GM12873 (cell line): ENCODE measurements at regions not wholly inside any gene's neighbourhood (a gene's known extent, or its start where the extent isn't known, plus 50 kb on each side); places are given as distances from the start of the nearest gene placed in this dataset.

ENCODE experiments used
- TF ChIP-seq, protein P1 (sequence below): IDR thresholded peaks from 2 replicates; pipeline ENCODE4 v1.5.1; 2012; ENCODE audit warnings: low read depth, mild to moderate bottlenecking, moderate library complexity, low read length, control low read depth; ENCODE audit not compliant: insufficient read depth; ENCODE audit errors: missing control alignments

DNA sequence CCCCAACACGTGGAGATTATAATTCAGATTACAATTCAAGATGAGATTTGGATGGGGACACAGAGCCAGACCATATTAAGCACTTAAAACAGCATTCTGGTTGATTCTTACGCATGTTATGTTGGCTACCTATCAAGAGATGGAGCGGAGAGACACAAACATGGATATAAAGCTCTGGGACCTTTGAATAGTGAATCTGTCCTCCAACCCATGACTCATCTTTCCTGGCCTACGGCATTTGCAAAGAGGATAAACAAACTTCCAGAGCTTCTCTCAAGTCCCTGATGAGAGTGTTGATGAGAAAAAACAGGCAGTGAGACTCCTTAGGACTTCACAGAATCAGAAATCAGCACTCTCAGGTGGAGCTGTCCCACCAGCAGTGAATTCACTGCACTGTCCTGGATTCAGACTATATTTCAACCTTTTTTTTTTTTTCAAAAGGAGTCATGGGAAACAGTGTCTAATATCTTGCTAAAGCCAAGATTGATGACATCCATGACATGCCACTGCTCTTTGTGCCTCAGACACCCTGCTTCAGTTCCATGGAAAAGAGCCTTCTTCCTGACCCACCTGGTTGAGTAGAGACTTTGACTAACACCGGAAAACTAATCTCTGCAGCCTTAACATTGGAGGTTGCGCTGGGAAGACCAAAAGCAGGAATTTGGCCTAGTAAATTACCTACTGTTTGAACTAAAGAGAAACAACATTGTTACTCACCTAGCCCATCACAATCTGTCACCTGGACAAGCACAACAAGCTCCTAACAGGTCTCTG, 62.1 kb upstream of the NPAS2 start:
- TF ChIP-seq, protein P1, sequence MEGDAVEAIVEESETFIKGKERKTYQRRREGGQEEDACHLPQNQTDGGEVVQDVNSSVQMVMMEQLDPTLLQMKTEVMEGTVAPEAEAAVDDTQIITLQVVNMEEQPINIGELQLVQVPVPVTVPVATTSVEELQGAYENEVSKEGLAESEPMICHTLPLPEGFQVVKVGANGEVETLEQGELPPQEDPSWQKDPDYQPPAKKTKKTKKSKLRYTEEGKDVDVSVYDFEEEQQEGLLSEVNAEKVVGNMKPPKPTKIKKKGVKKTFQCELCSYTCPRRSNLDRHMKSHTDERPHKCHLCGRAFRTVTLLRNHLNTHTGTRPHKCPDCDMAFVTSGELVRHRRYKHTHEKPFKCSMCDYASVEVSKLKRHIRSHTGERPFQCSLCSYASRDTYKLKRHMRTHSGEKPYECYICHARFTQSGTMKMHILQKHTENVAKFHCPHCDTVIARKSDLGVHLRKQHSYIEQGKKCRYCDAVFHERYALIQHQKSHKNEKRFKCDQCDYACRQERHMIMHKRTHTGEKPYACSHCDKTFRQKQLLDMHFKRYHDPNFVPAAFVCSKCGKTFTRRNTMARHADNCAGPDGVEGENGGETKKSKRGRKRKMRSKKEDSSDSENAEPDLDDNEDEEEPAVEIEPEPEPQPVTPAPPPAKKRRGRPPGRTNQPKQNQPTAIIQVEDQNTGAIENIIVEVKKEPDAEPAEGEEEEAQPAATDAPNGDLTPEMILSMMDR = no peak

DNA sequence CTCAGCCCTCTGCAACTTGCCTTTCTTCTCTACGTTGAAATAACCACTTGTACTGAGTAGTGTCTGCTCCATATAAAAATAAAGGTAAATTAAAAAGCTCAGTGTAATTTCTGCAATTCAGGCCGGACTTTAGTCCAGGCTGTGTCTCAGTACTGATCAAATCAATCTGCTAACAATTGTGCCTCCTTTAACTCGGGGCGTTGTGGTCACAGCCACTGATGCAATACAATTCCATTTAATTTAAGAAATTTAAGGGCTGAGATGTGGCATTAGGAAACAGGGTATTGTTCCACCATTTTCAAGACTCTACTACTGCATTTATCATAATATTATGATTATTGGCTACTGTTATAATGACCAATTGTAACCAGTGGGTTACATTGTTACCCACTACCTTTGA, 60.0 kb upstream of the NPAS2 start:
- TF ChIP-seq, protein P1 = no peak

DNA sequence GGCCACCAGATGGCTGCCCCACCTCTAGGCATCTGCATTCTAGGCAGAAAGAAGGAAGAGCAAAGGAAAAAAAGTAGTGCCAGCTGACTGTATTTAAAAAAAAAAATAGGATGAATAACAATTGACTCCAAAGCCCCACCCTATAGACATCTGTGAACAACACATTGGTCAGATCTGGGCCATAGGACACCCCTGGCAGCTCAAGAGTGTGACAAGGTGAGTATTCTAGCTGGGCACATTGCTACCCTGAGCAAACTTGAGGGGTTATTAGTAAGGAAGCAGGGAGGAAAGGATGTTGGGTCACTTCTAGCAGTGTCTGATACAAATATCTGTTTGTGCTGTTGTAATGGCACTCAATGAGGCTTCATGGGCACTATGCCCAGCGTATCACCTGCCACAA, 58.6 kb upstream of the NPAS2 start:
- TF ChIP-seq, protein P1 = no peak

DNA sequence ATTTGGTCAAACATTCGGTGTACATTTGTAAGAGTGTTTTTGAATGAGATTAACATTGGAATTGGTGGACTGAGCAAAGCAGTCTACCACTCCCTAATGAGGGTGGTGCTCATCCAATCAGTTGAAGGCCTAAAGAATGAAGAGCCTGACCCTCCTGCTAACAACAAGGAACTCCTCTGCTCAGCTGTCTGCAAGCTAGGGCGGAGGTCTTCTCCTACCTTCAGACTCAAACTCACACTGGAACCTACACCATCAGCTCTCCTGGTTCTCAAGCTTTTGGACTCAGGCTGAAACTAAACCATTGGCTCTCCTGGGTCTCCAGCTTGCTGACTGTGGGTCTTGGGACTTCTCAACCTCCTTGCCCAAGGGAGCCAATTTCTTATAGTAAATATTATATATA, 55.5 kb upstream of the NPAS2 start:
- TF ChIP-seq, protein P1 = no peak

DNA sequence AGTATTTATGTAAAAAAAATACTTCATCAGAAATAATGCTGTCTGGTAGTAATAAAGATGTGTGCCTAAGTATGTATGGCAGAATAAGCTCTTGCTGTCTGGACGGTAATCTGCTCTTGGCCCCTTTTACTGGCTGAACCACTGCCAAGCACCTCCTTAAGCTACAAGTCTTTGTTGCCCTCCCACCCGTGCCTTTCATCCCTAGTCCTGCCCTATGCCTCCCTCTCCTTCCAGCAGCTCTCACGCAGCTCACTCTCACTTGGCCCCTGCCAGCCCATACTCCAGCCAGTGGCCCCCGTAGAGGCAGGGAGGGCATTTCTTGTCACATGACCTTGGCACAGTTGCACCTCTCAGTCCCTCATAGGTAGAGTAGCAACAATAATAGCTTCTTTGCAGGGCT, 54.5 kb upstream of the NPAS2 start:
- TF ChIP-seq, protein P1 = no peak

DNA sequence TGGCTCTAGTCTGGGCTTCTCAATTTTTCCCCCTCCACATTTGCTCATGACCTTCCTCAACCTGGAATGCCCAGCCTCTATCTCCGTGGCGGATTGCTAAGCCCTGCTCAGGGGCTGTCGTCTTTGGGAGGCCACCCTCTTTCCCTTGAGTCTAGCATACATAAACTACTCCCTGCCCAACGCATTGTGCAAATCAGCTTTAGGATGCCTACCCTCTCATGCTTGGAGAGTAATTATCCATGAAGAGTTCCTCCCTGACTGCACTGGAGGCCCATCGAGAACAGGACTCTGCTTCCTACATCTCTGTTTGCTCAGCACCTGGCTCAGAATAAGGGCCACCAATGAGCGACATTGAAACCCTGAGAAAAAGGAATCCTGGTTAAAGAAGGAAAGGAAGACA, 53.7 kb upstream of the NPAS2 start:
- TF ChIP-seq, protein P1 = no peak

DNA sequence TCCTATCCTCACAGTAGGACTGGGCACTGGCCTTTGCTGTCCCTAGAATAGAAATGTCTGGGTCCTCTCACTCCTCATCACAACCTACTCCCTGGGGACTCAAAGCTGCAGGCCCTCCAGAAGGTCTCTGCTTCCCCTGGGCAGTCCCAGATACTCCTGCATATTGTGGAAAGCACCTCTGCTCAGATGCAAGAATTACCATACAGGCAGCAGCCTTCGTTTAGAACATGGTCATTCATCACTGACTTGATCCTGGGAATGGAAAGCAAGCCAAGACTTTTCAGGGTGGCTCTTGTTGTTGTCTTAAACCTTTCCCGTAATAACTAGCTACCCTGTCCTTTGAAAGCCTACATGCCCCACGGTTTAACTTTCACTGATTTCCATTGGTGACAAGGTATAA, 53.1 kb upstream of the NPAS2 start:
- TF ChIP-seq, protein P1 = no peak
